Eye (tissue), 1 donor: ENCODE measurements at regions not wholly inside any gene's neighbourhood (a gene's known extent, or its start where the extent isn't known, plus 50 kb on each side); places are given as distances from the start of the nearest gene placed in this dataset.

Experiments used
- DNase-seq: peaks from one replicate; pipeline ENCODE4 v3.0.0-alpha.2; 2015

- no peak for DNase-seq
Observed at GRCh38 chr1:59100708-59101374, 196.1 kb upstream of the FGGY start.

- no peak for DNase-seq
Observed at GRCh38 chr1:59101518-59101917, 195.4 kb upstream of the FGGY start.

DNA sequence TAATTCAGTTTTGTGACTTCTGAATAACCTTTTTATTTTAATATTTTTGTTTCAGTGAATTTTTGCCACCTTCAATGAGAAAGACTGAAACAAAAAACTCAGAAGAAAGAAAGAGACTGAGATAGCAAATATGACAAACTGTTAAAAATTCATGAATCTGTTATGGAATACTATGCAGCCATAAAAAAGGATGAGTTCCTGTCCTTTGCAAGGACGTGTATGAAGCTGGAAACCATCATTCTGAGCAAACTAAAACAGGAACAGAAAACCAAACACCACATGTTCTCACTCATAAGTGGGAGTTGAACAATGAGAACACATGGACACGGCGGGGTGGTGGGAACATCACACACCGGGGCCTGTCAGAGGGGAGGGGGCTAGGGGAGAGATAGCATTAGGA, 193.4 kb upstream of the FGGY start:
- DNase-seq = no peak

GRCh38 chr1:59104191-59104760, 192.6 kb upstream of the FGGY start:
- peak; percentile 37 for DNase-seq

DNA sequence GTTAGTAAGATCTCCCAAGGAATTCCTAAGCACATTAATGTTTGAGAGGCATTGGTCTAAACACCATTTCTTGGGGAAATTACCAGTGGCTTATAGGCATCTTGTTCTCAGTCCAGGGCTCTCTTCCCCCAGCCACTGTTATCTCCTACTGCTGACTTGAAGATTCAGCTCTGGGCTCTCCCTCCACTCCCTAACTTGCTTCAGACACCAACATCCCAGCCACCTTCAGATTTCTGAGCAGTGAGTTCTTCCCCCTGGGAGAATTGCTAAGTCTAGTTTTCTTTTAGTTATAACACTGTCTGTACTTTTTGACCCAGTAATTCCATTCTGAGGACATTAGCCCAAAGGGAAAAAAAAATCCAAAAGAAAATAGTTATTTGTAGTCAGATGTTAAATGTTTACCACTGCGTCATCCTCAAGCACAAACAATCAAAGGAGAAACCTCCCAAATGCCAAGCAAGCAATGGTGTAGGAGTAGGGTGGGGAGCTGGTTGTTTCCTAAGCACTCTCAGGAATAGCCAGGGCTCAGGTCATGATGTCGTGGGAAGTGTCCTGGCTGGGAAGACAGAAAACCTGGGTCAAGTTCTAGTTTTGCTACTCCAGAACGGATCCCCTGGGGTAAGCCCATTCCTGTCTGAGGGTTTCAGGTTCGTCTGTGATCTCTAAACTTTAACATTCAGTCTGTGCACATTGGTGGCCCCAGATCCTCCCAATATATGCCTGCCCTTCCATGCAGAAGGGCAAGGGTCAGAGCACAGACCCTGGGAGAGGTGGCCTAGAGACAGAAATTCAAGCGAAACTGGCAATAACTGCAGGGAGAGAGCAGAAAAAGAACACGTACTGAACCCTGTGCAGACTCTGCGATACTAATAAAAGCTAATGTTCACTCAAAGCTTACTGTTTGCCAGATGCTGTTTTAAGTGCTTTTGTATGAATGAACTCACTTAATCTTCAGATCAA, 191.1 kb upstream of the FGGY start:
- no peak for DNase-seq

DNA sequence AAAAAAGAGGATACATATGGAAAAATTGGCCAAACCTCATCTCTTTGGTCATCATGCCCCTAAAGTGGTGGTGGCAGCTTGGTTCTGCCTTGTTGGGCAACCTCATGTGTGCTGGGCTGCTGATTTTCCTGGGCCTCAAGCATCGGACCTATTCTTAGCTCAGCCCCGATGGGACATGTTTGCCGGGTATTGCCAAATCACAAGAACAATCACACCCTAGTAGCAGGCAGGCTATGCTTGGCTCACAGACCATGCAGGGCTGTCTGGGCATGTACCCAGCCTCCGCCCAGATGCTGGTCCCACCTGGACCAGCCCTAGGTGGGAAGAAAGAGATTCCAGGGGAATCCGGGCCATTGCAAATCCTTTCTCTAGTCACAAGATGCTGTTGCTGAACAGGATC, 189.4 kb upstream of the FGGY start:
- no peak for DNase-seq

GRCh38 chr1:59107916-59108315, 189.0 kb upstream of the FGGY start:
- DNase-seq = no peak

- DNase-seq = no peak
Observed at GRCh38 chr1:59108481-59109317, 188.2 kb upstream of the FGGY start.

- DNase-seq = peak; percentile 62
Observed at GRCh38 chr1:59110271-59110670, 186.6 kb upstream of the FGGY start.

DNA sequence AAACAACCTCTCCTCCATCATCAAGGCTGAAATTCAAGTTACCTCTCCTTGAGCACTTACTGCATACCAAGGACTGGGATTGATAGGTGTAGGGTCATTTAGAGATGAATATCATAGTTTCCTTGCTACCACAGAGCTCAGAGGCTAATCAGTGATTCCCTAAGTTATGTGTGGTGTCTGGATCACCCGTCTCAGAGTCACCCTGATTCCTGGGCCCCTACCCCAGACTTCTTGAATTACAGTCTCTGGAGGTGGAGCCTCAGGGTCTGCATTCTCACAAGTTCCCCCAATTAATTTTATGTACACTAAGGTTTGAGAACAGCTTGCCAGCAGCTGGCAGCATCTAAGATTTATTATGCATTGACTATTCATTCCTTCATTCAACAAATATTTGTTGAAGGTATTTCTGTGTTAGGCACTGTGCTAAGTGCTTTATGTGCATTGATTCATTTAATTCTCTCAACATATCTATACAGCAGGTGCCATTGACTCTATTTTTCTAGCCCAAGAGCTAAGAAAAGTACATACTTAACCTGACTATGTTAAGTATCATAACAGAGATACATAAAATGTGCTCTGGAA, 182.9 kb upstream of the FGGY start:
- DNase-seq = no peak

DNA sequence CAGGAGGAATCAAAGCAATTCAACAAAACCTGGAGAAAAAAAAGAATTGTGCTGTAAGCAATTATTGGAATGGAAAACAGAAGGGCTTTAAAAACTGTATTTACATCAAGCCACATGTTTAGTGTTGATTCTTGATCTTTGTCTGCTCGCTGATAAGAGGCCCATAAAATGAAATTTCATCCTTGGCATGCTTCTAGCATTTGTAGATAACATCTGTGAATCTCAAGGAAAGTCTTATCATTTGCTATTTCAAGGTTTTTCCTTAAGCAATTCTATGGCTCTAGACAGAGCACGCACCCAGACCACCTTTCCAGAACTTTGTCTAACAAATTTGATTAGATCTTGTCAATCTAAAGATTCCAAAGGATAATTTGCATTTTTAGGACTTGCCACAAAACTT, 181.0 kb upstream of the FGGY start:
- DNase-seq = no peak

- DNase-seq = no peak
Observed at GRCh38 chr1:59116920-59117542, 179.9 kb upstream of the FGGY start.

- DNase-seq = no peak
Observed at GRCh38 chr1:59122527-59122926, 174.4 kb upstream of the FGGY start.

DNA sequence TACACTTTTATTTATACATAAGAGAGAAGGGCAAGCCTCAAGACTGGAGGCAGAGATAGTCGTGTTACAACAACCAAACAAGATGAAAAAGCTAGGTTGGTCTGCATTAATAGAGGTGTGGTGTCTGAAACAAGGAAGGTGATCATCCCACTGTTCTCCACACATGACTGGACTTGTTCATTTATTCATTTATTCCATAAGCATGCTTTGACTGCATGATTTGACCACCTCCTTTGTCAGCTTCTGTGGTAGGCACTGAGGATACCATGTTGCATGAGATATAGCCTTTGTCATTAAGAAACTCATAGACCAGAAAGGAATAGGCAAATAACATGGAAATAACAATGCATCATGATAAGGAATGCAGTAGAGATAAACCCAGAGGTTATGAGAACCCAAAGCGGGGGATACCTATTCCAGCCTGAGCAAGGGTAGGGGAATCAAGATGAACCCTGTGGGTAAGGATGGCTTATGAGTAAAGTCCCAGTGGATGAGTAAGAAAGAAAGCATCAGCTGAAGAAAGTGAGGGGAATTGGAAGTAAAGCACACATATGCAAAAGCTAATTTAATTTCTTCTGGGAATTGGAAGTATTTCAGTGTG, 173.7 kb upstream of the FGGY start:
- DNase-seq = no peak

DNA sequence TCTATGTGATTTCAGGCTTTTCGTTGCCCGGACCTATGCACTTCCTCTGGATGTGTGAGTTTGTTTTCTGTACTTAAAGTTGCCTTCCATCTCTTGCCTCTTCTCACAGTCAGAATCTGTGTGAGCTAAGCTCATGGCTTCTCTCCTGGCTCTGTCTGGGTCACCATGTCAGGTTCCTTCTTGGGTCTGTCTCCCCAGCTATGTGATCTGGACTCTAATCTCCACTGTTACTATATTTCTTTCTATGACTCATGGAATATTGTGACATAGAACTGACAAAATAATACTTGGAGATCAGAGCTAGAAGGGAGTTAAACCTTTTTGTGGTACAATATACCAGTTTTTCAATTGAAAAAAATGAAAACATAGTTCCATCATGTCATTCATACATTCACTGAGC, 172.7 kb upstream of the FGGY start:
- no peak for DNase-seq

- DNase-seq = no peak
Observed at GRCh38 chr1:59125154-59125553, 171.7 kb upstream of the FGGY start.

DNA sequence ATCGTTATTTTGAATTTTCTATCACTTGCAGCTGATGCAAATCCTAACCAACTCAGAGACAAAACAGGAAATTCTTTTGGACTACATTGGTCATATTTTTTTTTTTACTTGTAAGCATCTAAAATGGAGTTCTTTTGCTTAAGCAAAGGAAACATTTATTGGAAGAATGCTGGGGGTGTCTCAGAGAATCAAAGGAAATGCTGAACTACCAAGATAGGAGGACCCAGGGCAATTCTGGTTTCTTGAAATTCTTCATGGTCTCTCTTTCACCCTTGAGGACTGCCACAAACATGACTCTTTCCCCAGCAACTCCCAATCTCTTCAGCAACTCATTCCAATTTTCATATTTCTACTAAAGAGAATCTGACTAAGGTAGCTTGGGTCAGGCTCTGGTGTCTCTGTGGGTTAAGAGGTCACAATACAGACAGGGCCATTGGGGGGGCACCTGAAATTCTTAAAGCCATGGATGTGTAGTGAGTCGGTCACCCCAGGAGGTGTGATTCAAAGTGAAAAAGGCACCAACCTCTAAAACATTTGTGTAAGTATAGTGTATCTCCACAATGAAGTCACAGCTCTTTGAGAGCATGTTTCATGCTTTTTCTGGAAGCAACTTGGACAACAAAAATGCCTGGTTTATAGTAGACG, 171.1 kb upstream of the FGGY start:
- DNase-seq = no peak

GRCh38 chr1:59126366-59126765, 170.5 kb upstream of the FGGY start:
- no peak for DNase-seq

GRCh38 chr1:59128239-59128736, 168.6 kb upstream of the FGGY start:
- DNase-seq = no peak

GRCh38 chr1:59128784-59129227, 168.1 kb upstream of the FGGY start:
- DNase-seq = peak; percentile 79

- peak; percentile 40 for DNase-seq
Observed at GRCh38 chr1:59132295-59132694, 164.6 kb upstream of the FGGY start.
